Ecto neural progenitor cell (in vitro differentiated cells): ENCODE measurements at regions not wholly inside any gene's neighbourhood (a gene's known extent, or its start where the extent isn't known, plus 50 kb on each side); places are given as distances from the start of the nearest gene placed in this dataset.
A peak's percentile ranks its signal among the peaks of the same experiment; 100 is the strongest.

Source experiments
- DNase-seq: peaks from one replicate; pipeline ENCODE4 v3.0.0-alpha.2; 2018; ENCODE audit warnings: low spot score

- DNase-seq = no peak
Measured at GRCh38 chr13:40170091-40170490, 496.4 kb downstream of the FOXO1 start.

GRCh38 chr13:40170982-40171381 is 495.5 kb downstream of the FOXO1 start:
- DNase-seq = no peak

- DNase-seq = no peak
Measured at GRCh38 chr13:40171566-40171965, 494.9 kb downstream of the FOXO1 start.

- peak; percentile 51 for DNase-seq
Measured at GRCh38 chr13:40172149-40172591, 494.3 kb downstream of the FOXO1 start.

GRCh38 chr13:40172878-40173277 is 493.6 kb downstream of the FOXO1 start:
- DNase-seq = no peak

- DNase-seq = no peak
Measured at GRCh38 chr13:40175639-40176038, 490.8 kb downstream of the FOXO1 start.

- no peak for DNase-seq
Measured at GRCh38 chr13:40176242-40176641, 490.2 kb downstream of the FOXO1 start.

- DNase-seq = no peak
Measured at GRCh38 chr13:40178130-40178529, 488.3 kb downstream of the FOXO1 start.

- DNase-seq = no peak
Measured at GRCh38 chr13:40179445-40180281, 486.8 kb downstream of the FOXO1 start.

- DNase-seq = no peak
Measured at GRCh38 chr13:40180776-40181175, 485.7 kb downstream of the FOXO1 start.

GRCh38 chr13:40181203-40181845 is 485.1 kb downstream of the FOXO1 start:
- no peak for DNase-seq

- DNase-seq = no peak
Measured at GRCh38 chr13:40182591-40182990, 483.9 kb downstream of the FOXO1 start.

- no peak for DNase-seq
Measured at GRCh38 chr13:40185414-40185813, 481.0 kb downstream of the FOXO1 start.

GRCh38 chr13:40186041-40186440 is 480.4 kb downstream of the FOXO1 start:
- no peak for DNase-seq

GRCh38 chr13:40186626-40187323 is 479.7 kb downstream of the FOXO1 start:
- no peak for DNase-seq

- no peak for DNase-seq
Measured at GRCh38 chr13:40187324-40187795, 479.1 kb downstream of the FOXO1 start.

- DNase-seq = no peak
Measured at GRCh38 chr13:40187841-40188591, 478.4 kb downstream of the FOXO1 start.

GRCh38 chr13:40189426-40189825 is 477.0 kb downstream of the FOXO1 start:
- DNase-seq = no peak

- DNase-seq = peak; percentile 67
Measured at GRCh38 chr13:40189898-40190630, 476.4 kb downstream of the FOXO1 start.

- DNase-seq = peak; percentile 55
Measured at GRCh38 chr13:40190641-40191100, 475.8 kb downstream of the FOXO1 start.
